Mesenchymal stem cell (in vitro differentiated cells and primary cell): ENCODE measurements at regions not wholly inside any gene's neighbourhood (a gene's known extent, or its start where the extent isn't known, plus 50 kb on each side); places are given as distances from the start of the nearest gene placed in this dataset.
"Not testable (repeated sequence)": the region's sequence is repeated elsewhere in the genome, so short reads cannot be mapped to it uniquely, and the experiment has no call there.

Experiments
- DNase-seq: peaks from one replicate; pipeline ENCODE4 v3.0.0-alpha.2; 2013
- H2AFZ ChIP-seq: one replicate; pipeline ENCODE4 v1.6.1; 2013; ENCODE audit warnings: low read depth, mild to moderate bottlenecking, control low read depth, inconsistent platforms, low read length, moderate library complexity
- H2AK5ac ChIP-seq: 2 replicates; pipeline ENCODE4 v1.6.1; 2013; ENCODE audit warnings: low read length, moderate library complexity, mild to moderate bottlenecking, inconsistent platforms; ENCODE audit not compliant: severe bottlenecking
- H2BK120ac ChIP-seq: one replicate; pipeline ENCODE4 v1.6.1; 2013; ENCODE audit warnings: low read depth, mild to moderate bottlenecking, inconsistent platforms, low read length, moderate library complexity
- H2BK12ac ChIP-seq, 2 experiments: one replicate each; pipeline ENCODE4 v1.6.1; 2013; ENCODE audit warnings: inconsistent platforms in 2 of 2, low read length in 2 of 2, mild to moderate bottlenecking in 2 of 2, moderate library complexity in 2 of 2, control low read depth in 1 of 2
- H2BK15ac ChIP-seq: one replicate; pipeline ENCODE4 v1.6.1; 2013; ENCODE audit warnings: mild to moderate bottlenecking, low read depth, inconsistent platforms; ENCODE audit not compliant: poor library complexity, severe bottlenecking
- H2BK5ac ChIP-seq: 2 replicates; pipeline ENCODE4 v1.6.1; 2013; ENCODE audit warnings: low read depth, mild to moderate bottlenecking, low read length, control low read depth, inconsistent platforms; ENCODE audit not compliant: poor library complexity, severe bottlenecking
- H3K14ac ChIP-seq, 2 experiments: one replicate each; pipeline ENCODE4 v1.6.1; 2013; ENCODE audit warnings: inconsistent platforms in 2 of 2, low read length in 2 of 2, control low read depth in 1 of 2, mild to moderate bottlenecking in 1 of 2, moderate library complexity in 1 of 2
- H3K18ac ChIP-seq, 2 experiments: one replicate each; pipeline ENCODE4 v1.6.1; 2013; ENCODE audit warnings: inconsistent platforms in 2 of 2, low read length in 2 of 2, control low read depth in 1 of 2, low read depth in 1 of 2, mild to moderate bottlenecking in 1 of 2
- H3K23ac ChIP-seq, 2 experiments: one replicate each; pipeline ENCODE4 v1.6.1; 2013; ENCODE audit warnings: inconsistent platforms in 2 of 2, low read length in 2 of 2, mild to moderate bottlenecking in 2 of 2, moderate library complexity in 2 of 2, control low read depth in 1 of 2
- H3K27ac ChIP-seq: 2 replicates; pipeline ENCODE4 v1.5.1; 2013; ENCODE audit warnings: mild to moderate bottlenecking, moderate library complexity, low read length, control low read depth, inconsistent platforms; ENCODE audit not compliant: poor library complexity, severe bottlenecking
- H3K27me3 ChIP-seq, 2 experiments: 2 replicates each; pipeline versions ENCODE4 v1.6.1 to v1.7.0; 2013; ENCODE audit warnings: low read length in 2 of 2, mild to moderate bottlenecking in 2 of 2, moderate library complexity in 2 of 2, control low read depth in 1 of 2, inconsistent platforms in 1 of 2; ENCODE audit not compliant: control insufficient read depth in 1 of 2, insufficient read depth in 1 of 2
- H3K36me3 ChIP-seq, 2 experiments: 2 replicates each; pipeline versions ENCODE4 v1.6.1 to v1.7.0; 2013; ENCODE audit warnings: low read length in 2 of 2, control low read depth in 1 of 2, inconsistent platforms in 1 of 2, low read depth in 1 of 2, mild to moderate bottlenecking in 1 of 2; ENCODE audit not compliant: insufficient read depth in 2 of 2, control insufficient read depth in 1 of 2
- H3K4ac ChIP-seq, 2 experiments: one replicate each; pipeline ENCODE4 v1.6.1; 2013; ENCODE audit warnings: inconsistent platforms in 2 of 2, low read length in 2 of 2, mild to moderate bottlenecking in 2 of 2, moderate library complexity in 2 of 2, control low read depth in 1 of 2, low read depth in 1 of 2
- H3K4me1 ChIP-seq: 2 replicates; pipeline ENCODE4 v1.6.1; 2013; ENCODE audit warnings: low read depth, low read length, control low read depth; ENCODE audit not compliant: control insufficient read depth, insufficient read depth
- H3K4me2 ChIP-seq: 2 replicates; pipeline ENCODE4 v1.6.1; 2013; ENCODE audit warnings: low read length, mild to moderate bottlenecking, inconsistent platforms; ENCODE audit not compliant: poor library complexity, severe bottlenecking
- H3K4me3 ChIP-seq, 2 experiments: 2 replicates each; pipeline versions ENCODE4 v1.5.1 to v1.7.0; 2013; ENCODE audit warnings: low read length in 2 of 2, mild to moderate bottlenecking in 2 of 2, control low read depth in 1 of 2, low read depth in 1 of 2; ENCODE audit not compliant: insufficient read depth in 1 of 2
- H3K79me1 ChIP-seq: replicated peaks from 2 replicates; pipeline ENCODE4 v1.6.1; 2013; ENCODE audit warnings: mild to moderate bottlenecking, control low read depth, low read length, inconsistent platforms; ENCODE audit not compliant: poor library complexity, severe bottlenecking
- H3K9ac ChIP-seq: 2 replicates; pipeline ENCODE4 v1.7.0; 2013; ENCODE audit warnings: mild to moderate bottlenecking, low read length, moderate library complexity
- H3K9me3 ChIP-seq: 2 replicates; pipeline ENCODE4 v1.7.0; 2013; ENCODE audit warnings: mild to moderate bottlenecking, low read length; ENCODE audit not compliant: control insufficient read depth
- H4K8ac ChIP-seq: one replicate; pipeline ENCODE4 v1.6.1; 2013; ENCODE audit warnings: inconsistent platforms, mild to moderate bottlenecking, low read length, moderate library complexity
- H4K91ac ChIP-seq: one replicate; pipeline ENCODE4 v1.6.1; 2013; ENCODE audit warnings: mild to moderate bottlenecking, low read length, inconsistent platforms
- WGBS: methylation state at CpG from one replicate; pipeline ENCODE4 v1.1.7; 2013; ENCODE audit warnings: mixed read lengths; 5-methylcytosine and 5-hydroxymethylcytosine counted together

GRCh38 chr7:79647711-79648110 is 194.2 kb upstream of the MAGI2 start:
- H3K36me3 ChIP-seq, result no peaks in the 10 kb centered on the region

DNA sequence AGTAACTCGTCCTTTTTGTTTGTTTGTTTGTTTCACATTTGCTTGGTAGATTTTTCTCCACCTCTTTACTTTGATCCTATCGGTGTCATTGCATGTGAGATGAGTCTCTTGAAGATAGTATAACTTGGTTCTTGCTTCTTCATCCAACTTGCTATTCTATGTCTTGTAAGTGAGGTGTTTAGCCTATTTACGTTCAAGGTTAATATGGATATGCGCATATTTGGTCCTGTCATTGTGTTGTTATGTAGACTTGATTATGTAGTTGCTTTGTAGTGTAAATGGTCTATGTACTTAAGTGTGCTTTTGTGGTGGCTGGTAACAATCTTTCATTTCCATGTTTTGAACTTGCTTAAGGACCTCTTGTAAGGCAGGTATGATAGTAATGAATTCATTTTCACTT is 192.8 kb upstream of the MAGI2 start:
- Histone ChIP-seq H3K14ac (no peak overlapping the region), H3K27me3 (no peaks in the 10 kb centered on the region), H2BK15ac (no peak overlapping the region), H4K8ac (no peak overlapping the region), H2BK5ac (no peak overlapping the region), H3K27ac (no peak overlapping the region), H3K4me2 (no peak overlapping the region), H2AK5ac (no peak overlapping the region), H3K36me3 (no peaks in the 10 kb centered on the region), H2BK120ac (no peak overlapping the region), H3K9ac (no peak overlapping the region), H3K4ac (no peak overlapping the region), H3K9me3 (no peaks in the 10 kb centered on the region), H4K91ac (no peak overlapping the region), H3K4me1 (no peaks in the 10 kb centered on the region), H3K4me3 (no peak overlapping the region), H3K18ac (no peak overlapping the region), H3K79me1 (no peaks in the 10 kb centered on the region), H2AFZ (no peak overlapping the region), H2BK12ac (no peak overlapping the region), H3K23ac (no peak overlapping the region)
- DNase-seq, result no peak
- 97% methylated on average over 4 of the region's 4 CpGs for WGBS

More at GRCh38 chr7:79647711-79648110, 194.2 kb upstream of the MAGI2 start:
- Histone ChIP-seq H3K23ac (no peak overlapping the region), H2BK15ac (no peak overlapping the region), H3K4me2 (no peak overlapping the region), H2BK120ac (no peak overlapping the region), H3K4me3 (no peak overlapping the region), H3K14ac (peak overlapping the region in 1 of 2 experiments; percentile 1), H3K4me1 (no peaks in the 10 kb centered on the region), H4K8ac (no peak overlapping the region), H3K18ac (no peak overlapping the region), H4K91ac (no peak overlapping the region), H3K4ac (no peak overlapping the region), H3K9ac (no peak overlapping the region), H3K27me3 (no peaks in the 10 kb centered on the region), H2BK5ac (no peak overlapping the region), H3K27ac (no peak overlapping the region), H2BK12ac (no peak overlapping the region), H2AK5ac (no peak overlapping the region), H3K79me1 (no peaks in the 10 kb centered on the region), H3K9me3 (no peaks in the 10 kb centered on the region), H2AFZ (no peak overlapping the region)
- 95% methylated on average over 8 of the region's 8 CpGs for WGBS
- DNase-seq, result no peak

DNA sequence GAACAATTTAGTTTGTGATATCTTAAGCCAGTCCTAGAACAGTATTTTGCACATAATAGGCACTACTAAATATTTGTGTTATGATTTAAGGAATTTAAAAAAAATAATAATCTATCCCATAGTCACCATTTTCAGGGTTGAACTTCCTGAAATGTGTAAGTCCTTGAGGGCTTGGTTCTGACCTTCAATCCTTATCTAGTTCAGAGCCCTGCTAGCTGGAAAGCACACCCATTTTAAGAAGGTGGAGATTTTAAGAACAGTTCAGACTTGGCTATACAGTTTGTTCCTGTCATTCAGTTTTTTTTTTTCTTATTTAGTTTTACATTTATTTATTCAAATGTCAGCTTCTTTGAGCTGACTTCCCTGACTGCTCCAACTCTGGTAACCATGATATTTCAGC is 183.4 kb upstream of the MAGI2 start:
- no peak overlapping the region for H3K14ac ChIP-seq
- H3K4me2 ChIP-seq, result no peak overlapping the region
- H2BK120ac ChIP-seq, result no peak overlapping the region
- H3K9ac ChIP-seq, result no peak overlapping the region
- no peak overlapping the region for H3K4me3 ChIP-seq
- no peak overlapping the region for H3K23ac ChIP-seq
- no peak overlapping the region for H3K27ac ChIP-seq
- no peak overlapping the region for H2AFZ ChIP-seq
- H2BK15ac ChIP-seq, result no peak overlapping the region
- H3K4ac ChIP-seq, result no peak overlapping the region
- no peak overlapping the region for H2AK5ac ChIP-seq
- H3K79me1 ChIP-seq, result no peaks in the 10 kb centered on the region
- H3K27me3 ChIP-seq, result no peaks in the 10 kb centered on the region
- no peak overlapping the region for H4K8ac ChIP-seq
- no peaks in the 10 kb centered on the region for H3K9me3 ChIP-seq
- no peak overlapping the region for H2BK12ac ChIP-seq
- no peak for DNase-seq
- H2BK5ac ChIP-seq, result no peak overlapping the region
- H3K4me1 ChIP-seq, result no peaks in the 10 kb centered on the region
- no peaks in the 10 kb centered on the region for H3K36me3 ChIP-seq
- no peak overlapping the region for H3K18ac ChIP-seq
- no peak overlapping the region for H4K91ac ChIP-seq

GRCh38 chr7:79625921-79626320 is 172.5 kb upstream of the MAGI2 start:
- not testable (repeated sequence) for H2AFZ ChIP-seq, H2BK12ac ChIP-seq, H3K27me3 ChIP-seq, DNase-seq, H3K14ac ChIP-seq, H3K27ac ChIP-seq, H3K79me1 ChIP-seq, H3K4me3 ChIP-seq, H3K18ac ChIP-seq, H2BK5ac ChIP-seq, H3K4me2 ChIP-seq, H3K9me3 ChIP-seq, H3K23ac ChIP-seq, H4K91ac ChIP-seq, H2BK15ac ChIP-seq, H3K9ac ChIP-seq, H4K8ac ChIP-seq, H3K36me3 ChIP-seq, H2BK120ac ChIP-seq, H3K4ac ChIP-seq, H3K4me1 ChIP-seq, H2AK5ac ChIP-seq
